GM18909 (cell line): ENCODE measurements at regions not wholly inside any gene's neighbourhood (a gene's known extent, or its start where the extent isn't known, plus 50 kb on each side); places are given as distances from the start of the nearest gene placed in this dataset.

ENCODE experiments used
- ATAC-seq: cut with Tn5 transposase; IDR thresholded peaks from one replicate; pipeline ENCODE4 v1.9.1; 2021; ENCODE audit warnings: mild to moderate bottlenecking; ENCODE audit not compliant: unreplicated experiment, poor library complexity

DNA sequence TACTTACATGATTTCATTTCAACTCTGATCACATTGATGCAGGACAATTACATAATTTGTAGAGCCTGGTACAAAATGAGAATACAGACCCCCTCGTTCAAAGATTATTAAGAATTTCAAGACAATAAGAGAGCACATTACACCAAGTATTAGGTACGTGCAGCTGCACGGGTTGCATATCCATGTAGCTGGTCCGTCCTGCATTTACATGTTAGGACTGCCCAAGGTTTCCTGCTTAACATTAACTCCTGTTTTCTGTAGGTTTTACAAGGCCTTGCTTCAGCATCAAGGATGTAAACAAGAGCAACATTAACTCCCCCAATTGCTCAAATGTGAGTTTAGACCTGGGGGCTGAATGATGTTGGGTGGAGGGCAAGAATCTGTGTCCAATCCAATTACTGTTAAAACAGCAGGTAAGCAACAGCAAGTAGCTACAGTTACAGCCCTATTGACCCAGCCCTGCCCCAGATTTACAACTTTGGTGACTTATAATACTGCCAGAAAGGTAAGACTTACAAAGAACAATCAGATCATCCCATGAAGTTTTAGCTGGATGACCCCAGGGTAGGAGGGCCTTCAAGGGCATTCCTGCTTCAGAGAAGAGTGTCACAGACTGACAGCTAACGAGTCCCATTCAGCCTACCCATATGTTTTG lies 127.4 kb upstream of the PPP2R3A start:
- ATAC-seq, result no peak

DNA sequence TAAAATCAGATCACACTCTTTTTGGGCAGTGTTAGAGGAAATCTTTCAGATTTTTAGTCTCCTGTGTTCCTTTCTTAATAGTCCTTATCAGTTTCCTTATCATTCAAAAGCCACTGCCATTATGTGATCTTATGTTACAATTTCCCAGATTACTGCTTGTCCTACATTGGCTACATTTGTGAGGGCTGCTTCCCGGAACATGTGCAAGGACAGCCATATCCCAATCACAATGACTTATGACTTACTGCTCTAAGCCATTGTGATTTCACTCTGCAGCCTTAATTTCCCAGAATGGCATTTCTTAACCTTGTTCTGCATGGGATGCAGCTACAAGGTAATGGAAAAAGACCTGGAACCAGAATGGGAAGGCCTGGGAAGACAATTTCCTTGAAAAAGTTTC lies 125.1 kb upstream of the PPP2R3A start:
- ATAC-seq, result no peak

- no peak for ATAC-seq
These were observed 121.1 kb upstream of the PPP2R3A start for GRCh38 chr3:135844386-135844785.

DNA sequence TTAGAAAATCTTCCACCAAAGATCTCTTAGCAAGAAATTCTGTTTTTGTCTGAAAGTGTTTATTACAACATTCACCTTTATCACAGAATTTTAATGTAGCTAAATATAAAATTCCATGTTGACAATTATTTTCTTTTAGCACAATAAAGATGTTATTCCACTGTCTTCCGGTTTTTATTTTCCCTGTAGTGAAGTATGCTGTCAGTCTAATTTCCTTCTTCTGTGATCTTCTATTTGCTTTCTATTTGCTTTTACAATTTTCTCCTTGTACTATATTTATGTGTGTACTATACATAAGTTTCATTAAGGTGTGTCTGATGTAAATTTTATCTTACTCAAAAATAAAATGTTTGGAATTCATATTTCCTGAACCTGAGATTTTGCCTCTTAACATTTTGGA lies 117.5 kb upstream of the PPP2R3A start:
- ATAC-seq, result no peak

DNA sequence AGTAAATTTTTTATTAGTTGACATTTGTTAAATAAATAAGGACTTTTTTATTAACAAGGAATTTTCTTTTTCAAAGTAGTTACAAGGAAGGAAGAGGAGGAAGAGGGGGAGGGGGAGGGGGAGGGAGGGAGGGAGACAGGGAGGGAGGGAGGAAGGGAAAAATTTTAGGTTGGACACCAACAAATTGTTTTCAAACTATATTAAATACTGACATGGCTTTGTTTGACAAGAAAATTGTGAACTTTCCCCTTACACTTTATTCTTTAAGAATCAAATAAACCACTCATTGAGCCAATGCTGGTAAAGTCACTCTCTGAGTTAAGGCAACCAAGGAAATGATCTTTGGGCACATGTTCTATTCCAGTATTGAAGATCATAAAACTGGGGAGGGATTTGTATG lies 115.7 kb upstream of the PPP2R3A start:
- ATAC-seq, result no peak

GRCh38 chr3:135851201-135852081 lies 114.1 kb upstream of the PPP2R3A start:
- no peak for ATAC-seq

DNA sequence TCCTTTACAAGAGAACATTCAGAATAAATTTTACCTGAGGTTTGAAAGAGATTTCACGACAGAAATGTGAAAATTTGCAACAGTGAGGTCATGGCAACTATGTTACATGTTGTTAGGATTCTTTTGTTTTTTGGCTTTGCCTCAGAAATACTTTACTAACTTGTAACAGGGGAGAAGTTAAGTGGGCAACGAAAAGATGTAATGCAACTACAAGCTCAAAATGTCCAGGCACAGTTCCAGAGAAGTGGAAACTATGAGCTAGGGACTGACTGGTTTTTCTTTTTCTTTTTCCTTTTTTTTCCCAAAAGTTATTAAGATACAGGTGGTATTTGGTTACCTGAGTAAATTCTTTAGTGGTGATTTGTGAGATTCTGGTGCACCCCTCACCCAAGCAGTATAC lies 111.5 kb upstream of the PPP2R3A start:
- no peak for ATAC-seq

- ATAC-seq, result no peak
These were observed 104.8 kb upstream of the PPP2R3A start for GRCh38 chr3:135860761-135861160.

DNA sequence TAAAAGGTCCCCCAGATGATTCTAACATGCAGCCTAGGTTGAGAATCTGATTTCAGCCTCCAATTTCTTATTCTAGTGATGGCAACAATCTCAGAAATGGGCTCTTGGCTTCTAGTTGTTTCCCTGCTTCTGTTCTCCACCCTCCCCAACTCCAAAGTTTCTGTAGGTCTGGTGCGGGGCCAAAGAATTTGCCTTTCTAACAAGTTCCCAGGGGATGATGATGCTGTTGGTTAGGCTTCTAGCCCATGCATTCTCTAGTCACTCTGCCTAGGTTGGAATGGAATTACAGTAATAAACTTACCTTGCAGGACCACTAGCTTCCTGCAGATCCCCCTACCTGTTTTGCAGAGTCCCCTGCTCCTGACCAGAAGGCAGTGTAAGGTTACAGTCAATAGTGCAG lies 103.2 kb upstream of the PPP2R3A start:
- ATAC-seq, result no peak

GRCh38 chr3:135864060-135864459 lies 101.5 kb upstream of the PPP2R3A start:
- no peak for ATAC-seq

GRCh38 chr3:135865085-135865484 lies 100.4 kb upstream of the PPP2R3A start:
- no peak for ATAC-seq

DNA sequence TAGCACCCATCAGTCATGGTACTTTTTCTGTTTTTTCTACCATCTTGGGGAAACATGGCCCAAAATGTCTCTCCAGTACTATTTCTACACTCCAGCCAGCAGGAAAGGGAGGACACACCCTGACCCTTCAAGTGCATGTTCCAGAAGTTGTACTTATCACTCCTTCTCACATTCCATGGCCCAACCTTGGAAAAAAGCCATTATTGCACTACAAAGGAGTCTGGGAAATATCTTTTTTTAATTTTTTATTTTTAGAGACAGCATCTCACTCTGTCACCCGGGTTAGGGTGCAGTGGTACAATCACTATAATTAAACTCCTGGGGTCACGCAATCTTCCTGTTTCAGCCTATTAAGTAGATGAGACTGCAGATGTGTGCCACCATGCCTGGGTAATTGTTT lies 100.0 kb upstream of the PPP2R3A start:
- ATAC-seq, result no peak

DNA sequence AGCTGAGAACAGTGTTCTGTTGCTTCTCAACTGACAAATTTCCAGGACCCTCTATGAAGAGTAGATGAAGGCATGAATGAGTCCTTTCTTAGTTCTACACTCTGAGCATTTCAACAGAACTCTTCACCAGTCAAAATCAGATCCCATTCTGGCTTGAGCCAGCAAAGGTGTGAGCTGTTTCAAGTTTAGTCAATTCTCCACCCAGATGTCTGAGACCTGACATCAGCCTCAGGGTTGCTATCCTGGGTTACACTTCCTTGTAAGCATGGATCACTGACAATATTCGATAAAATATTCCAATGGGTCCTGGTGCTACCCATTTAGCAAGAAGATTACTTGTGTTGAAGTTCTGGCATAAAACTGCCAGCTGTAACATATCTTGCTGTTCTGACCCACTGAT lies 97.6 kb upstream of the PPP2R3A start:
- ATAC-seq, result no peak

GRCh38 chr3:135868801-135869200 lies 96.7 kb upstream of the PPP2R3A start:
- no peak for ATAC-seq

DNA sequence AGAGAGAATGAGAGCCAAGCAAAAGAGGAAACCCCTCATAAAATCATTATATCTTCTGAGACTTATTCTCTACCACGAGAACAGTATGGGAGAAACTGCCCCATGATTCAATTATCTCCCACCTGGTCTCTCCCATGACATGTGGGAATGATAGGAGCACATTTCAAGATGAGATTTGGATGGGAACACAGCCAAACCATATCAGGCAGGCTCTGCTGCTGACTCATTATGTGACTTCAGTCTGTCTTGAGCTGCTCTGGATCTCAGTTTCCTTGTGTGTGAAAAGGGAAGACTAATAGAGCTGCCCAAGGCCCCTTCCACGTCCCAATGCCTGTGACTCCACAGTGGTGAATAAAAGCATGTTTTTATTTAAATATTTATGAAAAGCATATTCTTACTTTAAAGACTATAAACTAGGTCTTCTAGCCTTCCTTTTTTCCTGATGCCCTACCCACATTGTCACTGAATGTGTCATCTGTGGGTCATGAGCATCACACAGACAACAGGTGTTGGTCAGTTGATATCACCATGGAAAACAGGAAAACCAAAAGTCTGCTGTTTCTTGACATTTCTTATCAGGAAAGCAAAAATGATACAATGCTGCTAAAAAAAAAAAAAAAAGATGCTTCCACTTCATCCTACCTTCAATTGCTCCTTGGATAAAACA lies 96.0 kb upstream of the PPP2R3A start:
- ATAC-seq, result no peak

DNA sequence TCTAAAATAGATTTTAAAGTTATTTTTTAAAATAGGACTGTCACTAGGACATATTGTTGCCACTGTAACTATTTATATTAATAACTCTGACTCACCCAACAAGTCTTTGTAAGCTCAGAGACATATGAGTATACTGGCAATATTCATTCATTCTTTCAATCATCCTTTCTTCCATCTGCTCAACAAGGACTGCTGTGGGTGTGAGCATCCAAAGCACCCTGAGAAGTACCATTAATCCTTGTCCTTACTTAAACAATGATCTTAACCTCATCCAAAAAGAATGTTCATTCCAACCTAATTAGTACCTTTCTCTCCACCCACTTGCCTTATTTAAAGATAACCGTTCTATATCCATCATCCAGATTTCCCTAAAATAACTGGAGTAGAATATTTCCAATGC lies 94.2 kb upstream of the PPP2R3A start:
- no peak for ATAC-seq

DNA sequence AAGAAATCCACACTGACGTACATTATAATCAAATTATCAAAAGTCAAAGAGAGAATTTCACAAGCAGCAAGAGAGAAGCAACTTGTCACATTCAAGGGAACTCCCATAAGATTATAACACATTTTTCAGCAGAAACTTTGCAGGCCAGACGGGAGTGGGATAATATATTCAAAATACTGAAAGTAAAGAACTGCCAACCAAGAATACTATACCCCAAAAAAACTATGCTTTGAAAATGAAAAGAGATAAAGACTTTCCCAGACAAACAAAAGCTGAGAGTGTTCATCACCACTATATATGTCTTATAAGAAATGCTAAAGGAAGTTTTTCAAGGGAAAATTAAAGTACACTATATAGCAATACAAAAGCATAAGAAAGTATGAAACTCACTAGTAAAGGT lies 91.5 kb upstream of the PPP2R3A start:
- no peak for ATAC-seq

DNA sequence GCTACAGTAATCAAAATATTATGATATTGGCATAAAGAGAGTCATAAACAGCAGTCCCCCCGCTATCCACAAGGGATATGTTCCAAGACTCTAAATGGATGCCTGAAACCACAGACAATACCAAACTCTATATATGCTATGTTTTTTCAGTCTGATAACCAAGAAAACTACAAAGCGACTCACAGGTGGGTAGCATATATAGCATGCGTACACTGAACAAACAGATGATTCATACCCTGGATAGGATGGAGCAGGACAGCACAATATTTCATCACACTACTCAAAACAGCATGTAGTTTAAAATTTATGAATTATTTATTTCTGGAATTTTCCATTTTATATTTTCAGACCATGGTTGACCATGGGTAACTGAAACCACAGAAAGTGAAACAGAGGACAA lies 87.0 kb upstream of the PPP2R3A start:
- no peak for ATAC-seq

GRCh38 chr3:135885885-135886284 lies 79.6 kb upstream of the PPP2R3A start:
- no peak for ATAC-seq

DNA sequence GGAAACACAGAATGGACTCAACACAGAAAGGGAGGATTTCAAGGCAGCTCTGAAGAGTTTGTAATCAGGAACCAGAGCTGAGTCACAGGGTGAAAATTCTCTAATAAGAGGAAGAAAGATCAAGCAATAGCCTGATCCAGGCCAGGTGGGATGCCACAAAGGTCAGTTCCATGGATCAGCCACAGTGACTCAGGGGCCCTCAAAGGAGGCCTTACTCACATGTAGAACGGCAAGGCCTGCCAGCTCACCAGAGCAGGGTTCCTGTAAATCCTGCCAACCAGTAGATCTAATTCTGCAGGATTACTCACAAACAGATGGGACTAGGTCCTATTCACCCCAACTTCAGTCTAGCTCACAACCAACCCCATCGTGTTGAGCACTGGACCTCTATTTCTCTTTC lies 78.3 kb upstream of the PPP2R3A start:
- ATAC-seq, result no peak

GRCh38 chr3:135889443-135889842 lies 76.1 kb upstream of the PPP2R3A start:
- no peak for ATAC-seq
